DMS79 treated with DMSO at 0.1 percent for 48 hours (cell line): ENCODE measurements at regions not wholly inside any gene's neighbourhood (a gene's known extent, or its start where the extent isn't known, plus 50 kb on each side); places are given as distances from the start of the nearest gene placed in this dataset.
"Not testable (repeated sequence)": the region's sequence is repeated elsewhere in the genome, so short reads cannot be mapped to it uniquely, and the experiment has no call there.

ENCODE experiments used
- DNase-seq: peaks from one replicate; lab custom pipeline; 2025; lab: John Stamatoyannopoulos, UW

DNA sequence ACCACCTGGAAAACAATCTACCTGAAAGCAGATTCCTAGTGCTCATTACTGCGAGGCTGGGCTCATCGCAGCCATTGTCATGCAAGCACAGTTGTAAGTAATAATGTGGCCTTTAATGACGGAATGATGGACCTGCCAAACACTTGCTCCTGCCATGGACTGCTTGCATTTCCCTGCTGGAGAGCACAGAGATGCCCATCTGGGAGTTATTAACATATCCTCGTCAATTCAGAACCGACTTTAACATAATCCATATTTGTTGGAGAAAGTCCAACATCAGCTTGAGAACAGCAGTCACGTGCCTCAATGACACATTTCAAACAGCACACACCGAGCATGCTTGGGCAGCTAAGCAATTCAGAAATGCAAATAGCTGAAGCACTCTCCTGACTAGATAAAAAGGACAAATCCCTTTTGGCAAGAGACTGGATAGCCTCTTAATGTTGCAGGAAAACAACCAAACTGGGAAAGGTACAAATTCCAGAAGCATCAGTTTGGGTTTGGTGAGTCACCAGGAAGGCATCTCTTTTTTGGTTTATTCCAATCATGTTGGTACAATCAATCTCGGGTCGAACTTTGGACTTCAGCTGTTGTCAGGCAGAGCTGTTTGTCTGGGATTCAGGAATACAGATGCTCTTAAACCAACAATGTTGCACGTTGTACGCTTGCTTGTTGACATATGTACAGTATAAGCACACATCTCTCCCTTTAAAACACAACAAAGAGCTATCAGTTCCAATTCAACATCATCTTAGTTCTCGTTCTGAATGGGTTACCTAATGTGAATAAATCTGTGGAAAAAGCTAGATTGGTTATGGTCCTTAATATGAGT, 395.8 kb downstream of the LNPK start:
- DNase-seq: no peak

GRCh38 chr2:175605640-175606009, 396.4 kb downstream of the LNPK start:
- DNase-seq: no peak

DNA sequence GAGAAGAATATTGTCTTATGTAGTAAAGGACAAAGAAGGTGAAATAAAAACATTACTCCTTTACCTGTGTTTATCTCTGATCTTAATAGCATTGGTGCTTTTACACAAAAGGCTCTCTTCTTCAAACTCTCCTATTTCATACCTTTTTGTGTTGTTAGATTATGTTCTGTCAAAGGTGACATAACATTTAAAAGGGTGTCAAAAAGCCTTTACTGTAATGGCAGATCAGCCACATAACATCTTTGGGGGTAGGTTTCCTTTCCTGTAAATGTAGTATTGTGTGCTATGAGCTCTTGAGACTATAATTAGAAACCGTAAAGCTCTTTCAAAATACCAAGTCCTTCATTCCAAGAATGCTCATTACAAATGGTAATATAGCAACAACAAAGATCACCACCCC, 400.1 kb downstream of the LNPK start:
- no peak for DNase-seq

DNA sequence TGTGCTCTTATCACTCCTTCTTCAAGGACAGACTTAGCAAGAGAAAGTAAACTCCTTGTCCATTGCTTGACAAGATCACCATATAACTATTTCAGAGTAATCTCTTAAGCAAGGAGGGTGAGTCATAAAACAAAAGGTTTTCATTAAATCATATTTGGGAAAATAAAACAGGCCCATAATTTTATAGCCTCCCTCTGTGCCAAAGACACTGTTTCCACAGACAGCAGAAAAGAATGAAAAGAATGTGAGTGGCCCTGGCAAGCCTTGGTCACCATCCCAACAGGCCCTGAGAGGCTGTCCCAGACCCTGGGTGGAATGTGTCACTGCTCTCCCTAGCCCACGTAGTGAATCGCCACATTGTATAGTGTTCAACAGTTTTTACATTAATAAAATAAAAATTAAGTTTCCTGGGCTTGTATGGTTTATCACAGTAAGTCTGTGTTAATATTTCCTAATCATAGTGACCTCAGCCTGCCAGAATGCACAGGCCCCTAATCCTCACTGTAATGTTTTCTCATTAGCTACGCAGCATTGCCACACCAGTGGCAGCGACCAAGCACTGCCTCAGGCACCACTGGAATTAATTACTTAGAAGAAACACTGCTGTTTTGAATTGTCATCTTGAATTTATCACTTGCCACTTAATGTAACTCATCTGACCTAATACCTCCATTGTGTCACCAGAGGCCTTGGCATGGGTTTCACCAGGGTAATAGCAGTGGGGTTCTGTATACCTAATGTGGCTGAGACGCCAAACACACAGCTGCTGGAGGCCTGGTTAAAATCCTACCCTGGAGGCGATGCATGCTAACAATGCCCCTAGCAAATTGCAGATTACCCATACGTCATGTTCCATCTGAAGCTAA, 401.9 kb downstream of the LNPK start:
- DNase-seq: peak; percentile 71

DNA sequence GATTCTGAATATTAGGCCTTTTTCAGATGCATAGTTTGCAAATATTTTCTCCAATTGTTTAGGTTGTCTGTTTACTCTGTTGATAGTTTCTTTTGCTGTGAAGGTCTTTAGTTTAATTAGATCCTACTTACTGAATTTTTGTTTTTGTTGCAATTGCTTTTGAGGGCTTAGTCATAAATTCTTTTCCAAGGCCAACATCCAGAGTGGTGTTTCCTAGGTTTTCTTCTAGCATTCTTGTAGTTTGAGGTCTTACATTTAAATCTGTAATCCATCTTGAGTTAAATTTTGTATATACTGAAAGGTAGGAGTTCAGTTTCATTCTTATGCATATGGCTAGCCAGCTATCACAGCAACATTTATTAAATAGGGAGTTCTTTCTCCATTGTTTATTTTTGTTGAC, 404.8 kb downstream of the LNPK start:
- no peak for DNase-seq

- no peak for DNase-seq
These were observed 406.9 kb downstream of the LNPK start for GRCh38 chr2:175595139-175595538.

DNA sequence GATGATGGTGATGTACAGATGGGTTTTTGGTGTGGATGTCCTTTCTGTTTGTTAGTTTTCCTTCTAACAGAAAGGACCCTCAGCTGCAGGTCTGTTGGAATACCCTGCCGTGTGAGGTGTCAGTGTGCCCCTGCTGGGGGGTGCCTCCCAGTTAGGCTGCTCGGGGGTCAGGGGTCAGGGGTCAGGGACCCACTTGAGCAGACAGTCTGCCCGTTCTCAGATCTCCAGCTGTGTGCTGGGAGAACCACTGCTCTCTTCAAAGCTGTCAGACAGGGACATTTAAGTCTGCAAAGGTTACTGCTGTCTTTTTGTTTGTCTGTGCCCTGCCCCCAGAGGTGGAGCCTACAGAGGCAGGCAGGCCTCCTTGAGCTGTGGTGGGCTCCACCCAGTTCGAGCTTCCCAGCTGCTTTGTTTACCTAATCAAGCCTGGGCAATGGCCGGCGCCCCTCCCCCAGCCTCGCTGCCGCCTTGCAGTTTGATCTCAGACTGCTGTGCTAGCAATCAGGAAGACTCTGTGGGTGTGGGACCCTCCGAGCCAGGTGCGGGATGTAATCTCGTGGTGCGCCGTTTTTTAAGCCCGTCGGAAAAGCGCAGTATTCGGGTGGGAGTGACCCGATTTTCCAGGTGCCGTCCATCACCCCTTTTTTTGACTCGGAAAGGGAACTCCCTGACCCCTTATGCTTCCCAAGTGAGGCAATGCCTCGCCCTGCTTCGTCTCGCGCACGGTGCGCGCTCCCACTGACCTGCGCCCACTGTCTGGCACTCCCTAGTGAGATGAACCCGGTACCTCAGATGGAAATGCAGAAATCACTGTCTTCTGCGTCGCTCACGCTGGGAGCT, 408.2 kb downstream of the LNPK start:
- not testable (repeated sequence) for DNase-seq

- not testable (repeated sequence) for DNase-seq
These were observed 406.7 kb upstream of the ATP5MC3 start for GRCh38 chr2:175588213-175588612.

GRCh38 chr2:175585496-175585895, 404.0 kb upstream of the ATP5MC3 start:
- no peak for DNase-seq

GRCh38 chr2:175580652-175581051, 399.1 kb upstream of the ATP5MC3 start:
- DNase-seq: no peak

- DNase-seq: no peak
These were observed 398.1 kb upstream of the ATP5MC3 start for GRCh38 chr2:175579646-175580045.

GRCh38 chr2:175577368-175577970, 396.0 kb upstream of the ATP5MC3 start:
- peak; percentile 78 for DNase-seq

GRCh38 chr2:175576875-175577274, 395.4 kb upstream of the ATP5MC3 start:
- DNase-seq: no peak

DNA sequence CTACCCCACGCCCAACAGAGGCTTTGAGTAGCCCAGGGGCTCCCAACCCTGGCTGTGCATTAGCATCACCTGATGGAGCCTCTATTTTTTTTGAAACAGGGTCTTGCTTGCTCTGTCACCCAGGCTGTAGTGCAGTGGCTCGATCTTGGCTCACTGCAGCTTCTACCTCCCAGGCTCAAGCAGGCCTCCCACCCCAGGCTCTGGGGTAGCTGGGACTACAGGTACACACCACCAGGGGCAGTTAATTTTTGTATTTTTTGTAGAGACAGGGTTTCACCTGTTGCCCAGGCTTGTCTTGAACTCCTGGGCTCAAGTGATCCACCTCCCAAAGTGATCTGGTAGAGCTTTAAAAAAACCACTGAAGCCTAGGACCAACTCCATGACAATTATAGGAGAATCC, 394.8 kb upstream of the ATP5MC3 start:
- no peak for DNase-seq

DNA sequence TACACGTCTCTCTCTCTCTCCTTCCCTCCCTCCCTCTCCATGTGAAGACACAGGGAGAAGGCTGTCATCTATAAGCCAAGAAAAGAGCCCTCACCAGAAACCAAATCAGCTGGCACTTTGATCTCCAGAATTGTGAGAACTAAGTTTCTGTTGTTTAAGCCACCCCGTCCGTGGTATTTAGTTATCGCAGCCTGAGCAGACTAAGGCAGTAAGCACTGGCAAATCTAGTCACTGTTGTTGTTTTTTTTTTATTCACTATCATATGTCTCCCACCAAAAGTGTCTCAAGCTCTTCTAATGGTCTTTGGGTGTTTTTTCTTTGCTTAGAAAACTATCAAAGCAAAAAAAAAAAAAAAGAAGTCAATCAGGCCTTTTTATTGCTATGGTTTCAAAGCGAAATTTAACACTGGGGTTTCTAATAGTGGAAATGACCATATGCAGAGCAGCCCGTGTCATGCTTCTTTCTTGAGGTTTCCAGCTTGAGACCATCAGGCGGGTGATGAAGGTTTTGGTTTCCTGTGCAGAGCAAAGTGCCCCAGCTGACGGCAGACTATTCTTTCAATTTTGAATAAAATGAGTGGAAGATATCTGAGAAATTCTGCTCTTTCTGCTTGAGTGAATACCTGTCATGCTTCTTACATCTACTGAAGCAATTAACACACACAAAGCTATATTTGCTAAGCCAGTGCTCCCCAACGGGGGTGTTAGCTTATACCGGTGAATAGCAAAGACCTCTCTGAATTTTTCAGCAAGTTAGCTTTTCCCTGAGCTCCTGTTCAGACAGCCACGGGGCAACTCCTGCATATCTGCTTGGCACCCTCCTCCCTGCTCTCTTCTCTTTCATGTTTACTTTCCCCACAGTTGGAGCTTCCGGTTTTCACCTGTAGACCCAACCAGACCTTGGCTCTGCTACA, 394.1 kb upstream of the ATP5MC3 start:
- DNase-seq: peak; percentile 63

GRCh38 chr2:175574069-175574468, 392.6 kb upstream of the ATP5MC3 start:
- no peak for DNase-seq

GRCh38 chr2:175571078-175571653, 389.7 kb upstream of the ATP5MC3 start:
- DNase-seq: no peak

GRCh38 chr2:175568109-175568730, 386.7 kb upstream of the ATP5MC3 start:
- DNase-seq: no peak

- no peak for DNase-seq
These were observed 386.0 kb upstream of the ATP5MC3 start for GRCh38 chr2:175567435-175568061.
